ENCODE measurements at regions not wholly inside any gene's neighbourhood (a gene's known extent, or its start where the extent isn't known, plus 50 kb on each side); places are given as distances from the start of the nearest gene placed in this dataset.
"Not testable (repeated sequence)": the region's sequence is repeated elsewhere in the genome, so short reads cannot be mapped to it uniquely, and the experiment has no call there.

DNA sequence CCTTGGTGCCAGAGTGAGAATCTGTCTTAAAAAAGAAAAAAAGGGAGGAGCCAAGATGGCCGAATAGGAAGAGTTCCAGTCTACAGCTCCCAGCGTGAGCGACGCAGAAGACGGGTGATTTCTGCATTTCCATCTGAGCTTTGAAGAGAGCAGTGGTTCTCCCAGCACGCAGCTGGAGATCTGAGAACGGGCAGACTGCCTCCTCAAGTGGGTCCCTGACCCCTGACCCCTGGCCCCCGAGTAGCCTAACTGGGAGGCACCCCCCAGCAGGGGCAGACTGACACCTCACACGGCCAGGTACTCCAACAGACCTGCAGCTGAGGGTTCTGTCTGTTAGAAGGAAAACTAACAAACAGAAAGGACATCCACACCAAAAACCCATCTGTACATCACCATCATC, 937.9 kb upstream of the ZNF722 start:
- TF ChIP-seq POLR2A (IDR thresholded peaks at IDR 0.05), result not testable (repeated sequence)
- TF ChIP-seq, protein P1, sequence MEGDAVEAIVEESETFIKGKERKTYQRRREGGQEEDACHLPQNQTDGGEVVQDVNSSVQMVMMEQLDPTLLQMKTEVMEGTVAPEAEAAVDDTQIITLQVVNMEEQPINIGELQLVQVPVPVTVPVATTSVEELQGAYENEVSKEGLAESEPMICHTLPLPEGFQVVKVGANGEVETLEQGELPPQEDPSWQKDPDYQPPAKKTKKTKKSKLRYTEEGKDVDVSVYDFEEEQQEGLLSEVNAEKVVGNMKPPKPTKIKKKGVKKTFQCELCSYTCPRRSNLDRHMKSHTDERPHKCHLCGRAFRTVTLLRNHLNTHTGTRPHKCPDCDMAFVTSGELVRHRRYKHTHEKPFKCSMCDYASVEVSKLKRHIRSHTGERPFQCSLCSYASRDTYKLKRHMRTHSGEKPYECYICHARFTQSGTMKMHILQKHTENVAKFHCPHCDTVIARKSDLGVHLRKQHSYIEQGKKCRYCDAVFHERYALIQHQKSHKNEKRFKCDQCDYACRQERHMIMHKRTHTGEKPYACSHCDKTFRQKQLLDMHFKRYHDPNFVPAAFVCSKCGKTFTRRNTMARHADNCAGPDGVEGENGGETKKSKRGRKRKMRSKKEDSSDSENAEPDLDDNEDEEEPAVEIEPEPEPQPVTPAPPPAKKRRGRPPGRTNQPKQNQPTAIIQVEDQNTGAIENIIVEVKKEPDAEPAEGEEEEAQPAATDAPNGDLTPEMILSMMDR (IDR thresholded peaks at IDR 0.05), result not testable (repeated sequence)
